Hematopoietic multipotent progenitor cell treated with erythropoietin and hydrocortisone succinate and interleukin-3 and kit ligand, for 6 days (in vitro differentiated cells): ENCODE measurements at regions not wholly inside any gene's neighbourhood (a gene's known extent, or its start where the extent isn't known, plus 50 kb on each side); places are given as distances from the start of the nearest gene placed in this dataset.
A peak's percentile ranks its signal among the peaks of the same experiment; 100 is the strongest.

Experiments used
- DNase-seq: peaks from one replicate; pipeline ENCODE4 v3.0.0-alpha.2; 2015

- DNase-seq = no peak
Measured at GRCh38 chrX:128216364-128216763, 164.2 kb upstream of the ACTRT1 start.

GRCh38 chrX:128165884-128166408, 113.7 kb upstream of the ACTRT1 start:
- DNase-seq = no peak

GRCh38 chrX:128156204-128156603, 104.0 kb upstream of the ACTRT1 start:
- DNase-seq = no peak

GRCh38 chrX:128142745-128143144, 90.5 kb upstream of the ACTRT1 start:
- no peak for DNase-seq

- DNase-seq = peak; percentile 23
Measured at GRCh38 chrX:128106630-128107029, 54.4 kb upstream of the ACTRT1 start.

GRCh38 chrX:128105659-128106058, 53.5 kb upstream of the ACTRT1 start:
- no peak for DNase-seq
